Muscle layer of colon (tissue), 2 donors: ENCODE measurements at regions not wholly inside any gene's neighbourhood (a gene's known extent, or its start where the extent isn't known, plus 50 kb on each side); places are given as distances from the start of the nearest gene placed in this dataset.

Experiments
- H3K27ac ChIP-seq: one replicate; pipeline ENCODE4 v1.7.0; 2013; ENCODE audit warnings: low read depth, mild to moderate bottlenecking, low read length, moderate library complexity
- H3K27me3 ChIP-seq, 2 donors: one replicate each; pipeline ENCODE4 v1.7.0; 2013; ENCODE audit warnings: low read length in 2 of 2, mild to moderate bottlenecking in 2 of 2; ENCODE audit not compliant: insufficient read depth in 2 of 2, control insufficient read depth in 1 of 2
- H3K36me3 ChIP-seq: one replicate; pipeline ENCODE4 v1.7.0; 2013; ENCODE audit warnings: mild to moderate bottlenecking, low read length; ENCODE audit not compliant: insufficient read depth
- H3K4me1 ChIP-seq: one replicate; pipeline ENCODE4 v1.7.0; 2013; ENCODE audit warnings: mild to moderate bottlenecking, low read length; ENCODE audit not compliant: insufficient read depth
- H3K4me3 ChIP-seq, 2 donors: one replicate each; pipeline ENCODE4 v1.7.0; 2013; ENCODE audit warnings: low read length in 2 of 2, low read depth in 1 of 2, mild to moderate bottlenecking in 1 of 2, moderate library complexity in 1 of 2
- H3K9ac ChIP-seq: one replicate; pipeline ENCODE4 v1.7.0; 2013; ENCODE audit warnings: low read length
- H3K9me3 ChIP-seq: one replicate; pipeline ENCODE4 v1.7.0; 2013; ENCODE audit warnings: mild to moderate bottlenecking, low read length
- donor health status: abdominal sarcoma.
- donor health status: Adenocarcinoma of cecum.

DNA sequence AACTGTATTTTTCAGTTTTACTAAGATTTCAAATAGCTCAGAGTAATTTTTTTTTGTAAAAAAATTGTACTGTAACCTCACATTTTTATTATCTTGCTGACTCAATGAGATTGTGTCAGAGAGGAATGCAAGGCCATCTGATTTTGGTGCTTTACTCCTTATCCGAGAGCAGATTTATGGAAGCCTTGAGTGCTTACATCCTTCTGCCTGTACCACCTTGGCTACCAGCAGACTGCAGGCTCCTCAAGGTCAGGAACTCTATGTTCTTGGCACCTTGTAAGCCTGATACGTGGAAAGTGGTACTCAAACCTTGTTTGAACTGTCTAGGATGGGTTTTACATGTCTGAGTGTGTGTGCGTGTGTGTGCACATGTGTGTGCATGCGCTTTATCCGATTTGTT lies 80.1 kb upstream of the MLIP start:
- Histone ChIP-seq H3K27ac (no peak overlapping the region), H3K9me3 (no peaks in the 10 kb centered on the region), H3K4me3 (no peak overlapping the region), H3K36me3 (no peaks in the 10 kb centered on the region), H3K9ac (no peak overlapping the region), H3K4me1 (no peaks in the 10 kb centered on the region), H3K27me3 (no peaks in the 10 kb centered on the region)

DNA sequence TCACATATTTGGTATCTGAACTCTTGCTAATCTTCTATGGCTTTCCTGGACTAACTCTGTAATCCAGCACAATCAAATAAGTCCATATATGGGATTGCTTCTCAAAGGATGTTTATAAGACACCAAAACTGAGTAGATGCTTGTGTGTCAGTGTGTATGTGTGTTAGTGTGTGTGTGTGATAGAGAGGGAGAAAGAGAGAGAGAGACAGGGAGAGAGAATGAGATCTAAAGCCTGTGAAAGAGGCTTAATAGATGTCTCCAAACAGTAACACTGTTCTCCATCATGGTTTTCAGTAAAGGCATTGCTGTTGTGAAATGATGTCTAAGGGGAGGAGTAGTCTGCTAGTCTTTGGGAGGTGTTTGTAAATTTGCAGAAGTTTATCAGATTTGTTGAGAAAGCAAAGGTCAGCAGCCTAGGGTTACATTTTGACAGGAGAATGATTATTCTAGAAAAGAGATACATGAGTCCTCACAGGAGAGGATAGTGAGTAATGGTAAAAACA lies 73.9 kb upstream of the MLIP start:
- no peak overlapping the region for H3K4me3 ChIP-seq
- H3K36me3 ChIP-seq, result no peaks in the 10 kb centered on the region
- H3K9me3 ChIP-seq, result no peaks in the 10 kb centered on the region
- no peaks in the 10 kb centered on the region for H3K27me3 ChIP-seq
- no peak overlapping the region for H3K27ac ChIP-seq
- no peaks in the 10 kb centered on the region for H3K4me1 ChIP-seq
- no peak overlapping the region for H3K9ac ChIP-seq

DNA sequence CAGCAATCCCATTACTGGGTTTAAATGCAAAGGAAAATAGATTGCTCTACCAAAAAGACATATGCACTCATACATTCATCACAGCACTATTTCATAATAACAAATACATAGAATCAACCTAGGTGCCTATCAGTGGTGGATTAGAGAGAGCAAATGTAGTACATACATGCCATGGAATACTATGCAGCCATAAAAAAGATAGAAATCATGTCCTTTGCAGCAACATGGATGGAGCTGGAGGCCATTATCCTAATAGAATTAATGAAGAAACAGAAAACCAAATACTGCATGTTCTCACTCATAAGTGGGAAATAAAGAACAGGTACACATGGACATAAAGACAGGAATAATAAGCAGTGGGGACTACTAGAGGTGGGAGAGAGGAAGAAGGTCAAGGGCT lies 70.7 kb upstream of the MLIP start:
- H3K9ac ChIP-seq, result no peak overlapping the region
- no peaks in the 10 kb centered on the region for H3K36me3 ChIP-seq
- no peaks in the 10 kb centered on the region for H3K27me3 ChIP-seq
- no peaks in the 10 kb centered on the region for H3K9me3 ChIP-seq
- no peak overlapping the region for H3K27ac ChIP-seq
- H3K4me3 ChIP-seq, result no peak overlapping the region
- H3K4me1 ChIP-seq, result no peaks in the 10 kb centered on the region

DNA sequence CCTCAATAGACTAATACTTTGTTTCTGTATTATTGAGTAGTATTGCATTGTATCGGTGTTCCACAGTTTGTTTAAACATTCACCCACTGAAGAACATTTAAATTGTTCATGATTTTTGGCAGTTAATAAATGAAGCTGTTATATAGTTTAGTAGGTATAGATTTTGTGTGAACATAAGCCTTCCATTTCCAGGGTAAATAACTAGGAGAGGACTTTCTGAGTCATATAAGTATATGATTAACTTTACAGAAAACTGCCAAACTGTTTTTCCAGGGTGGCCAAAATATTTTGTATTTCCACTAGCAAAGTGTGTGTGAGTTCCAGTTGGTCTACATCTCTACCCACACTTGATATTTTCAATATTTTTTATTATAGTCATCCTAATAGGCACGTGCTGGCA lies 70.0 kb upstream of the MLIP start:
- Histone ChIP-seq H3K9me3 (no peaks in the 10 kb centered on the region), H3K36me3 (no peaks in the 10 kb centered on the region), H3K27me3 (no peaks in the 10 kb centered on the region)

DNA sequence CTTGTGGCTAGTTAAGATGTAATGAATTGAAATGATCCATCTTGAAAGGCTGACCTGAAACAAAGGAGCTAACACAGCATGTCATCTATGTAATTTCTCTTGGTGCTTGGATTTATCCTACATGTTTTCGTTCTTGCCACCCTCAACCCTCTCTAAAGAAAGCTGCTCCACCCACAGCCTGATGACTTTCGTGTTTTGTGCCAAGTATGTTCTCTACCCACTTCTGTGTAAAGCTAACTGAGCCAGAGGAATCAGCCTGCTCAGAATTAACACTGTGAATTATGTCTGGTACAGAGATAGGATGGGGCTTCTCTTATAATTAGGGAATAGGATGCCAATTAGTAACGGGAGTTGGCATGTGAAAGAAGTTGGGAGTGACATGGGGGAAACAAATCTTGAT lies 67.9 kb upstream of the MLIP start:
- no peaks in the 10 kb centered on the region for H3K9me3 ChIP-seq
- no peak overlapping the region for H3K27ac ChIP-seq
- H3K27me3 ChIP-seq, result no peaks in the 10 kb centered on the region
- no peak overlapping the region for H3K4me3 ChIP-seq
- no peaks in the 10 kb centered on the region for H3K36me3 ChIP-seq
- no peaks in the 10 kb centered on the region for H3K4me1 ChIP-seq
- no peak overlapping the region for H3K9ac ChIP-seq

More for the DNA sequence above, 70.0 kb upstream of the MLIP start:
- no peak overlapping the region for H3K4me3 ChIP-seq
- no peaks in the 10 kb centered on the region for H3K4me1 ChIP-seq
- no peak overlapping the region for H3K9ac ChIP-seq
- H3K27ac ChIP-seq, result no peak overlapping the region

DNA sequence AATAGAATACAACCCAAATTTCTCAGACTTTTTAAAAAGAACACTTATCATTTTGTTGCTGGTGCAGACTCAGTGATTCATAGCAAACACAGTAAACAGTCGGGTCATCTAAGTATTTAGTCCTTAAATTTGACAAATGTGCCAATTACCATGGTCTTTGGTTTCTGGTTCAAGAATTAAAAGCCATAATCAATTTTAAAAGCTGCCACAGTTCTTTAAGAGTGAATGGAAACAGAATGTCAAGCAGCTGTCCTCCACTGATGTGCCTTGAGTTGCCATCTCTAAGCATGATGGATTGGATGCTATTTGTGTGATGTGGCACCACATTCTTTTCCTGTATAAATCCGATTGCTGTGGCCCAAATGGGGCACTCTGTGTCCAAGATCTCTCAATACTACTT lies 67.2 kb upstream of the MLIP start:
- Histone ChIP-seq H3K9ac (no peak overlapping the region), H3K9me3 (no peaks in the 10 kb centered on the region), H3K4me3 (no peak overlapping the region), H3K4me1 (no peaks in the 10 kb centered on the region), H3K27ac (no peak overlapping the region), H3K36me3 (no peaks in the 10 kb centered on the region), H3K27me3 (no peaks in the 10 kb centered on the region)

DNA sequence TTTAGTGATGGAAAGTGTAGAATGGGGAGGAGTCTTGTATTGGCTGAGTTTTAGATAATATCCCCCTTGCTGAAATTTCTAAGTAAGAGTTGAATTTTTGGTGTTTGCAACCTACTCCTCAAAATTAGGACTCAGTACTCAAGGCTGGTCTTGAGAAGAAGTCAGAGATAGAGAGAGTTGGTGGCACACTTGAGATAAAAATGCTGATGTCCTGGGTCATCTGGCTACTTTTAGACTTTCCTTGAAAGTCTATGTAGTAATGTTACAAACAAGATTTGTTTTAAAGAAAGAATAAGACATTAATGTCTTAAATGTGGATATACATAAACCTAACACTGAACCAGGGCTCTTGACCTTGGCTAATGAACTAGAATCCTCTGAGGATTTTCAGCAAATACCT lies 62.5 kb upstream of the MLIP start:
- no peaks in the 10 kb centered on the region for H3K4me1 ChIP-seq
- H3K4me3 ChIP-seq, result no peak overlapping the region

DNA sequence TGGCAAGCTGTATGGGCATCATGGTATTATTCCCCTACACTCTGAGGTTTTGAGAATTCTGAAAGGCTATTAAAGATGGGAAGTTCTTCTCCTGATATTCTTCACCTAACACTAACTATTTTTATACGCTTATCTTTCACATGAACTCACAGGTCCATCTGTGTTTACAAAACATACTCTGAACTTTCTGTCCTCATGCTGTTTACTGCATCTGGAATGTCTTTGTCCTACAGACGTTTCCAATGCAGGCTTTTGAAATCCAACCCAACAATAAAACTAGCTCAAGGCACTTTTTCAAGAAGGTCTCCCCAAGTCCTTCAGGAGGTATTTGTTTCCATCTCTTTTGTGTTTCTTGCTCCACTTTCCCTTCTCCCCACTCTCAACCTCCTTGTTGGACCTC lies 60.5 kb upstream of the MLIP start:
- Histone ChIP-seq H3K36me3 (no peaks in the 10 kb centered on the region), H3K4me1 (no peaks in the 10 kb centered on the region), H3K27ac (no peak overlapping the region)

More for the DNA sequence above, 62.5 kb upstream of the MLIP start:
- Histone ChIP-seq H3K27me3 (no peaks in the 10 kb centered on the region), H3K36me3 (no peaks in the 10 kb centered on the region), H3K27ac (no peak overlapping the region), H3K9me3 (no peaks in the 10 kb centered on the region), H3K9ac (no peak overlapping the region)

DNA sequence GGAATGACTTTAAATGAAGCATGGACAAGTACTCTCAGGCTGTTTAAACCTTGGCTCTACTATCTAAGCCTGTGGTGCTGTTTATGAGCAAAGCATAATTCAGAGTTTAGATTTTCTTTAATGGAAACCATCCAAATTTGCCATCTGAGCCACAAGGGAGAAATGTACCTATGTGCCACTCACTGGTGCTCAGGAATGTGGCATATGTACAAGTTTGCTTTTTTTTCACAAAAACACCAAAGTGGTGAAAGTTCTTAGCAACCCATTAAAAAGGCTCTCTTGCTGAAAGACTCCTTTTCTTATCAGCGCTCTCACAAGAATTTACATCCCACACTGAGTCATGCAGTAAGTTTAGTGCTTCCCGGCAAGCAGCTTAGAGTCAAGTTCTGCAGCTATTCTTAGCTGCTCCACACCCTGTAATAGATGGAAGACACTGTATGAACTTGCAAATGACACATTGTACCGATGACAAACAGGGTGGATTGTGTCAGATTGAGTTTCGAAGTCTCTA lies 57.3 kb upstream of the MLIP start:
- Histone ChIP-seq H3K4me1 (no peaks in the 10 kb centered on the region), H3K36me3 (no peaks in the 10 kb centered on the region), H3K27me3 (no peaks in the 10 kb centered on the region), H3K27ac (peak overlapping the region; percentile 4), H3K9me3 (no peaks in the 10 kb centered on the region), H3K4me3 (peak overlapping the region; percentile 7 to 9), H3K9ac (no peak overlapping the region)

More for the DNA sequence above, 60.5 kb upstream of the MLIP start:
- Histone ChIP-seq H3K9ac (no peak overlapping the region), H3K27me3 (no peaks in the 10 kb centered on the region), H3K9me3 (no peaks in the 10 kb centered on the region), H3K4me3 (no peak overlapping the region)

DNA sequence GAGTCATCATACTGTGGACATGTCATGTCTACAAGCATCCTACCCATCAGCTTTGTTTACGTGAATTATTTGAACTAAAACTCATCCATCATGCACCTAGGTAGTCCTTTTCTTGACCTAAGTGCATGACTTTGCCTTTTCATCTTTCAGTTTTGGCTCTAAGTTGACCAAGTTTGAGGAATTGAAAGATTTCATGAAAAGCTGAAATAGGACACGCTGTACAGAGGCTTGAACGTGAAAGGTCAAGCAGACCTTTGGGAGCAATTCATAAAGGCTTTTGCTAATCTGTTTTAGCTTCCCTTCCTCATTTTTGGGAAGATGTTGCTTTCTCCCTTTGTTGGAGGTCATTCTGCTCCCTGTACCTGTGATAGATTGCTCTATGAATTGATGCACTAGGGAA lies 55.1 kb upstream of the MLIP start:
- no peaks in the 10 kb centered on the region for H3K36me3 ChIP-seq
- no peak overlapping the region for H3K9ac ChIP-seq
- no peaks in the 10 kb centered on the region for H3K4me1 ChIP-seq
- no peaks in the 10 kb centered on the region for H3K27me3 ChIP-seq
- H3K27ac ChIP-seq, result no peak overlapping the region
- H3K9me3 ChIP-seq, result no peaks in the 10 kb centered on the region
- H3K4me3 ChIP-seq, result no peak overlapping the region

DNA sequence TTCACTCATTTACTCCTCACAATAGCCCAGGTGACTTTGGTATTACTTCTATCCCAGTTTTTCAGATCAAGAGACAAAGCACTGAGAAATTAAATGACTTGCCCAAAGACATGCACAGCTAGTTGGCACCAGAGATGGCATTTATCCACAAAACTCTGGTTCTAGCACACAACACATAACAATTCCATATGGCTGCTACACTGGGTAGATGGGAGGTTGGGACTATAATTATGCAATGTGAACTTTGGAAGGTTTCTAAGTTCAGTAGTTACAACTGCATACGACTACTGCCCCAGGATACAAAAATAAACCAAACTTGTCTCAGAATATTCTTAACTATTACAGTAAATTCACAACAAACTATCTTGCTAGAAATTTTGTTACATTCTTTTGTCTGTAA lies 54.2 kb upstream of the MLIP start:
- H3K9me3 ChIP-seq, result no peaks in the 10 kb centered on the region
- H3K36me3 ChIP-seq, result no peaks in the 10 kb centered on the region
- no peaks in the 10 kb centered on the region for H3K27me3 ChIP-seq
- no peak overlapping the region for H3K4me3 ChIP-seq
- H3K4me1 ChIP-seq, result no peaks in the 10 kb centered on the region
- no peak overlapping the region for H3K27ac ChIP-seq
- no peak overlapping the region for H3K9ac ChIP-seq

DNA sequence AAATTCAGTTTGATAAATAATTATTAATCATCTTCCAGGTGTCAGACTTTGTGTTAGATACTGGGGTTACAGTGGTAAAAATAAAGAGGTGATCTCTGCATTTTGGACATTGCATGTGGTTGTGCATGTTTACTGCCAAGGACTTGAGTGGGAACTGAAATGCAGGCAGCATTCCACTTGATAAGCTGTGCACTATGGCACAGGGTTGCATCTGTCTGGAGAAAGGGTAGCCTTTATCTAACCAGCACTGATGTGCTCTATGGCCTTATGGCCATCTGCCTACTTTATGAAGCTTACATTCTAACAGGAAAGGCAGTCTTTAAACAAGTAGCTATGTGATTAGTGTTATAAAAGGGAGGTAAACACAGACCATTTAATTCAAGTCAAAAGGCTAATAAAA lies 53.0 kb upstream of the MLIP start:
- H3K4me3 ChIP-seq, result no peak overlapping the region
- H3K4me1 ChIP-seq, result no peaks in the 10 kb centered on the region
- no peaks in the 10 kb centered on the region for H3K9me3 ChIP-seq
- H3K27ac ChIP-seq, result no peak overlapping the region
- no peak overlapping the region for H3K9ac ChIP-seq
- H3K36me3 ChIP-seq, result no peaks in the 10 kb centered on the region
- H3K27me3 ChIP-seq, result no peaks in the 10 kb centered on the region
